A549 (cell line): ENCODE measurements at regions not wholly inside any gene's neighbourhood (a gene's known extent, or its start where the extent isn't known, plus 50 kb on each side); places are given as distances from the start of the nearest gene placed in this dataset.

Experiments
- BHLHE40 ChIP-seq: IDR thresholded peaks from 2 replicates; pipeline ENCODE4 v1.6.1; 2012; ENCODE audit warnings: low read depth, low read length, inconsistent platforms
- CBX2 ChIP-seq: fragments of 200-600 bp; sonication (generic); IDR thresholded peaks from 2 replicates; pipeline ENCODE4 v1.6.1; 2016; ENCODE audit warnings: low read depth, mild to moderate bottlenecking, borderline replicate concordance
- CHD2 ChIP-seq: fragments of 150-350 bp; IDR thresholded peaks from 2 replicates; pipeline ENCODE4 v1.6.1; 2014; ENCODE audit warnings: low read length; ENCODE audit not compliant: partially characterized antibody
- CHD4 ChIP-seq: fragments of 200-600 bp; sonication (generic); IDR thresholded peaks from 2 replicates; pipeline ENCODE4 v1.6.1; 2016; ENCODE audit warnings: antibody characterized with exemption, mild to moderate bottlenecking, borderline replicate concordance
- EHMT2 ChIP-seq: fragments of 200-600 bp; sonication (generic); IDR thresholded peaks from 2 replicates; pipeline ENCODE4 v1.6.1; 2016; ENCODE audit warnings: antibody characterized with exemption, low read depth, mild to moderate bottlenecking, moderate library complexity
- ELK1 ChIP-seq: fragments of 150-350 bp; IDR thresholded peaks from 2 replicates; pipeline ENCODE4 v1.6.1; 2014; ENCODE audit warnings: low read depth, mild to moderate bottlenecking, low read length
- EP300 ChIP-seq, 2 experiments: fragments of >200 bp; sonication (Bioruptor Twin); formaldehyde crosslinking; IDR thresholded peaks; 2 replicates in 1 of 2; 3 replicates in 1 of 2; pipeline ENCODE4 v1.6.1; 2016 to 2017
- HOXA7 ChIP-seq: fragments of 250-450 bp; sonication (Bioruptor Pico); IDR thresholded peaks from 2 replicates; pipeline ENCODE4 v1.5.0; 2020; ENCODE audit warnings: mild to moderate bottlenecking, moderate library complexity
- HOXB13 ChIP-seq: fragments of 250-450 bp; sonication (Bioruptor Pico); IDR thresholded peaks from 2 replicates; pipeline ENCODE4 v1.5.0; 2020; ENCODE audit warnings: low read depth, mild to moderate bottlenecking, moderate library complexity
- JUN ChIP-seq, 2 experiments: fragments of >200 bp; sonication (Bioruptor Twin); formaldehyde crosslinking; IDR thresholded peaks; 2 replicates in 1 of 2; 3 replicates in 1 of 2; pipeline ENCODE4 v1.6.1; 2016 to 2017
- JUNB ChIP-seq: fragments of >200 bp; sonication (Bioruptor Twin); formaldehyde crosslinking; IDR thresholded peaks from 2 replicates; pipeline ENCODE4 v1.6.1; 2016
- MAX ChIP-seq: IDR thresholded peaks from 2 replicates; pipeline ENCODE4 v1.6.1; 2012
- MAZ ChIP-seq: fragments of 150-350 bp; IDR thresholded peaks from 2 replicates; pipeline ENCODE4 v1.6.1; 2014; ENCODE audit warnings: antibody characterized with exemption, low read depth, low read length, borderline replicate concordance
- MYC ChIP-seq: IDR thresholded peaks from 2 replicates; pipeline ENCODE4 v1.6.1; 2012; ENCODE audit warnings: mild to moderate bottlenecking, inconsistent platforms, low read length, improper control_type of control experiment, borderline replicate concordance
- NFE2L2 ChIP-seq: fragments of 150-350 bp; conservative IDR thresholded peaks from 2 replicates; pipeline ENCODE4 v1.6.1; 2014; ENCODE audit warnings: low read length
- NPAS2 ChIP-seq: fragments of 250-450 bp; sonication (Bioruptor Pico); IDR thresholded peaks from 2 replicates; pipeline ENCODE4 v1.8.0; 2022; ENCODE audit warnings: mild to moderate bottlenecking, moderate library complexity, borderline replicate concordance
- PBX3 ChIP-seq: IDR thresholded peaks from 2 replicates; pipeline ENCODE4 v1.6.1; 2012
- PHF8 ChIP-seq: fragments of 200-600 bp; sonication (generic); IDR thresholded peaks from 2 replicates; pipeline ENCODE4 v1.6.1; 2016; ENCODE audit warnings: low read depth, mild to moderate bottlenecking, antibody characterized with exemption, moderate library complexity, borderline replicate concordance
- REST ChIP-seq: fragments of 200-600 bp; sonication (generic); IDR thresholded peaks from 2 replicates; pipeline ENCODE4 v1.6.1; 2016; ENCODE audit warnings: antibody characterized with exemption, mild to moderate bottlenecking, moderate library complexity
- RNF2 ChIP-seq: fragments of 200-600 bp; sonication (generic); IDR thresholded peaks from 2 replicates; pipeline ENCODE4 v1.6.1; 2016; ENCODE audit warnings: low read depth, mild to moderate bottlenecking, antibody characterized with exemption, moderate library complexity, borderline replicate concordance
- TFCP2L1 ChIP-seq: fragments of 250-450 bp; sonication (Bioruptor Pico); IDR thresholded peaks from 2 replicates; pipeline ENCODE4 v1.5.0; 2021; ENCODE audit warnings: mild to moderate bottlenecking
- TF ChIP-seq, protein P1 (sequence below): fragments of 450-650 bp; IDR thresholded peaks from 2 replicates; pipeline ENCODE4 v1.6.1; 2014; ENCODE audit warnings: antibody characterized with exemption
- TF ChIP-seq, protein P2 (sequence below): fragments of 250-450 bp; sonication (Bioruptor Pico); IDR thresholded peaks from 2 replicates; pipeline ENCODE4 v1.5.0; 2021; ENCODE audit warnings: mild to moderate bottlenecking, moderate library complexity, borderline replicate concordance

GRCh38 chr1:100622037-100622436, 84.1 kb downstream of the GPR88 start (continued):
- TF ChIP-seq EP300 (IDR thresholded peaks at IDR 0.05) = peak; percentile 65 to 78; a peak in 3 of 5 replicates
- no peak for TF ChIP-seq BHLHE40
- TF ChIP-seq CHD2 = no peak
- TF ChIP-seq PHF8 = no peak
- TF ChIP-seq MYC = no peak
- no peak for TF ChIP-seq HOXB13
- no peak for TF ChIP-seq NPAS2 (CRISPR knock-in tag)
- no peak for TF ChIP-seq RNF2
- no peak for TF ChIP-seq NFE2L2
- TF ChIP-seq, protein P1, sequence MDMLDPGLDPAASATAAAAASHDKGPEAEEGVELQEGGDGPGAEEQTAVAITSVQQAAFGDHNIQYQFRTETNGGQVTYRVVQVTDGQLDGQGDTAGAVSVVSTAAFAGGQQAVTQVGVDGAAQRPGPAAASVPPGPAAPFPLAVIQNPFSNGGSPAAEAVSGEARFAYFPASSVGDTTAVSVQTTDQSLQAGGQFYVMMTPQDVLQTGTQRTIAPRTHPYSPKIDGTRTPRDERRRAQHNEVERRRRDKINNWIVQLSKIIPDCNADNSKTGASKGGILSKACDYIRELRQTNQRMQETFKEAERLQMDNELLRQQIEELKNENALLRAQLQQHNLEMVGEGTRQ = no peak
- TF ChIP-seq PBX3 = no peak
- peak; percentile 74; the same call in 1 of the 2 replicates for TF ChIP-seq JUNB
- no peak for TF ChIP-seq CBX2
- TF ChIP-seq, protein P2, sequence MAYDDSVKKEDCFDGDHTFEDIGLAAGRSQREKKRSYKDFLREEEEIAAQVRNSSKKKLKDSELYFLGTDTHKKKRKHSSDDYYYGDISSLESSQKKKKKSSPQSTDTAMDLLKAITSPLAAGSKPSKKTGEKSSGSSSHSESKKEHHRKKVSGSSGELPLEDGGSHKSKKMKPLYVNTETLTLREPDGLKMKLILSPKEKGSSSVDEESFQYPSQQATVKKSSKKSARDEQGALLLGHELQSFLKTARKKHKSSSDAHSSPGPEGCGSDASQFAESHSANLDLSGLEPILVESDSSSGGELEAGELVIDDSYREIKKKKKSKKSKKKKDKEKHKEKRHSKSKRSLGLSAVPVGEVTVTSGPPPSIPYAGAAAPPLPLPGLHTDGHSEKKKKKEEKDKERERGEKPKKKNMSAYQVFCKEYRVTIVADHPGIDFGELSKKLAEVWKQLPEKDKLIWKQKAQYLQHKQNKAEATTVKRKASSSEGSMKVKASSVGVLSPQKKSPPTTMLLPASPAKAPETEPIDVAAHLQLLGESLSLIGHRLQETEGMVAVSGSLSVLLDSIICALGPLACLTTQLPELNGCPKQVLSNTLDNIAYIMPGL (CRISPR knock-in tag) = no peak
- TF ChIP-seq MAZ = no peak
- no peak for TF ChIP-seq REST
- no peak for TF ChIP-seq ELK1
- no peak for TF ChIP-seq HOXA7 (CRISPR knock-in tag)
- no peak for TF ChIP-seq TFCP2L1 (CRISPR knock-in tag)
- no peak for TF ChIP-seq CHD4
- TF ChIP-seq JUN (IDR thresholded peaks at IDR 0.05) = peak; percentile 64 to 68; a peak in 3 of 5 replicates
- TF ChIP-seq EHMT2 = no peak
- no peak for TF ChIP-seq MAX
